Sigmoid colon (tissue), 4 donors: ENCODE measurements at regions not wholly inside any gene's neighbourhood (a gene's known extent, or its start where the extent isn't known, plus 50 kb on each side); places are given as distances from the start of the nearest gene placed in this dataset.

Experiments used
- CTCF ChIP-seq, 4 experiments: fragments of 450-650 bp in 3 of 4; fragments of 200-600 bp in 1 of 4; IDR thresholded peaks; one replicate each; pipeline ENCODE4 v1.5.1; 2016 to 2019; ENCODE audit warnings: antibody characterized with exemption in 4 of 4, mild to moderate bottlenecking in 3 of 4, moderate library complexity in 2 of 4
- POLR2A ChIP-seq, 2 donors: fragments of 450-650 bp; IDR thresholded peaks; one replicate each; pipeline ENCODE4 v1.6.1; 2016; ENCODE audit warnings: antibody characterized with exemption in 2 of 2, mild to moderate bottlenecking in 2 of 2, moderate library complexity in 2 of 2
- POLR2AphosphoS5 ChIP-seq, 4 donors: sonication (generic); formaldehyde crosslinking; IDR thresholded peaks; one replicate each; pipeline ENCODE4 v1.6.1; 2017; ENCODE audit warnings: antibody characterized with exemption in 4 of 4

- TF ChIP-seq CTCF (IDR thresholded peaks at IDR 0.05) (no peak), POLR2AphosphoS5 (IDR thresholded peaks at IDR 0.05) (no peak), POLR2A (IDR thresholded peaks at IDR 0.05) (no peak)
Observed at GRCh38 chr13:40315416-40316064, 350.9 kb downstream of the FOXO1 start.
